ENCODE measurements at regions not wholly inside any gene's neighbourhood (a gene's known extent, or its start where the extent isn't known, plus 50 kb on each side); places are given as distances from the start of the nearest gene placed in this dataset.

DNA sequence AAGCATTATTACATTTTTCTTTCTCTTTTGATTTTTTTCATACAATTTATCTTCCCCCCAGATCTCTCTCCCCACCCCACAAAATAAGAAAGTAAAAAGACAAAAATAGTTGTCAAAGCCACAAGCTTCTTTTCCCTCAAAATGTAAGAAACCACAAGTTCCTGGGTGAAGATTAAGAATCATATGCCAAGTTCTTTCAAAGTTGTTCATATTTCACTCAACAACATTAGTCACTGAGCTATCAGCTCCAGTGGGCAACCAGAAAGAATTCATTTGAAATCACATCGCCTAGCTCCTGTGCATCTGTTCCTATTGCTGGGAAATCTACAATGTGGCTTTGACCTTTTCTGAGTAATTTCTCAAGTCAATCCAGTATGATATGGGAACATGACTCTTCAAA lies 681.6 kb upstream of the ARPP21 start:
- Mint-ChIP-seq H3K36me3 (no peaks in the 10 kb centered on the region), H3K27me3 (no peaks in the 10 kb centered on the region), H3K4me3 (no peak overlapping the region), H3K4me1 (no peaks in the 10 kb centered on the region), H3K9me3 (peaks cover 5% of the 10 kb centered on the region), H3K27ac (no peak overlapping the region)

GRCh38 chr3:34969513-34969912 lies 669.8 kb upstream of the ARPP21 start:
- no peak overlapping the region for H3K4me3 Mint-ChIP-seq
- peaks cover 4% of the 10 kb centered on the region for H3K9me3 Mint-ChIP-seq
- no peak overlapping the region for H3K27ac Mint-ChIP-seq
- H3K36me3 Mint-ChIP-seq, result no peaks in the 10 kb centered on the region
- no peaks in the 10 kb centered on the region for H3K27me3 Mint-ChIP-seq
- H3K4me1 Mint-ChIP-seq, result no peaks in the 10 kb centered on the region

- peaks cover 4% of the 10 kb centered on the region for H3K9me3 Mint-ChIP-seq
- H3K27me3 Mint-ChIP-seq, result no peaks in the 10 kb centered on the region
- no peak overlapping the region for H3K4me3 Mint-ChIP-seq
- H3K4me1 Mint-ChIP-seq, result no peaks in the 10 kb centered on the region
- no peaks in the 10 kb centered on the region for H3K36me3 Mint-ChIP-seq
- no peak overlapping the region for H3K27ac Mint-ChIP-seq
These were observed 666.8 kb upstream of the ARPP21 start for GRCh38 chr3:34972481-34972880.

DNA sequence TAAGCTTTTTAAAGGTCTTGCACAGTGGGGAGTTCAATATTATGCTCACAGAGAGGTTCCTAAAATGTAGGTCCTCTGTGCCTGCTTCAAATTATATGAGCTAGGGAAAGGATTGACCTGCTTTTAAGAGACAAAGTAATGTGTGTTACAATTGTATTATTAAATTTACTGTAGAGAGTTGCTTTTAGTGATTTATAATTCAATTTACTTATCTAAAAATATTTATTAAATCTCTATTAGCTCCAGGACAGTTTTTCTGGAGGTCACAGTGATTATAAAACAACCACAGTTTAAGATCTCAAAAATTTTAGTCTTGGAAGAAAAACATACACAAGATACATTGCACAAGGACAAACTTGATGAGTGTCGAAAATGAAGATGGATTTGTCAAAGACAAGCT lies 665.7 kb upstream of the ARPP21 start:
- H3K27me3 Mint-ChIP-seq, result no peaks in the 10 kb centered on the region
- H3K27ac Mint-ChIP-seq, result no peak overlapping the region
- no peaks in the 10 kb centered on the region for H3K36me3 Mint-ChIP-seq
- H3K4me3 Mint-ChIP-seq, result no peak overlapping the region
- peaks cover 8% of the 10 kb centered on the region for H3K9me3 Mint-ChIP-seq
- no peaks in the 10 kb centered on the region for H3K4me1 Mint-ChIP-seq

- H3K4me3 Mint-ChIP-seq, result no peak overlapping the region
These were observed 655.7 kb upstream of the ARPP21 start for GRCh38 chr3:34983631-34984030.

GRCh38 chr3:34988296-34988695 lies 651.0 kb upstream of the ARPP21 start:
- Mint-ChIP-seq H3K4me1 (no peaks in the 10 kb centered on the region), H3K27me3 (no peaks in the 10 kb centered on the region), H3K4me3 (no peak overlapping the region), H3K27ac (no peak overlapping the region), H3K36me3 (no peaks in the 10 kb centered on the region), H3K9me3 (peaks cover 4% of the 10 kb centered on the region)

More at GRCh38 chr3:34983631-34984030, 655.7 kb upstream of the ARPP21 start:
- H3K9me3 Mint-ChIP-seq, result peaks cover 6% of the 10 kb centered on the region
- H3K36me3 Mint-ChIP-seq, result no peaks in the 10 kb centered on the region
- no peaks in the 10 kb centered on the region for H3K4me1 Mint-ChIP-seq
- H3K27me3 Mint-ChIP-seq, result no peaks in the 10 kb centered on the region
- H3K27ac Mint-ChIP-seq, result no peak overlapping the region

DNA sequence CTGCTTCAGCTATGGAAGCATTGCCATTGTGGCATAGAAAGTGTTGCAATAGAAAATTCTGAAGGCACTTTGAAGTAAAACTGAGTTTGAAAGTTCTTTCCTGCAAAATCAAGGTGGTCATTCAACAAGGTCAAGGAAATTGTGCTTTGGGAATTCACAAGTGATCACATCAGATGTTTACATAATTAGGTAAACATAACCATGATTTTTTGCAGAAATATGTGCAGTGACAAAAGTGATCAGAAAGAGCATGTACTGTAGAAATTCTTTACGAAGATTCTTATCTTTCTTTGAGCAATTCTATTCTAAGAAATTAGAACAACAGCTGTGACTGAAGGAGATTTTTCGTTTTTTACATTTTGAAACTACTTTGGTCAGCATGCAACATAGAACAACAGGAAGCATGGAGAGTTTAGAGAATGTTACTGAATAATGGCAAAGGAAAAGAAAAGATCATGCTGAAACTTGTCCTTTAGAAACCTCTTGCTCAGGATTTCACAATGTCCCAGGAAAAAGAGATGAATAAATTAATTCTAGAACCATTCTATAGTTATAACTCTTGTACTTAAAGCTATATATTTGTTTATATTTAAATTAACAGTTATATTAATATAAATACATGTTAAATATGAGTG lies 643.4 kb upstream of the ARPP21 start:
- Mint-ChIP-seq H3K9me3 (no peaks in the 10 kb centered on the region), H3K4me1 (no peaks in the 10 kb centered on the region), H3K36me3 (no peaks in the 10 kb centered on the region), H3K27ac (no peak overlapping the region), H3K4me3 (no peak overlapping the region), H3K27me3 (no peaks in the 10 kb centered on the region)

DNA sequence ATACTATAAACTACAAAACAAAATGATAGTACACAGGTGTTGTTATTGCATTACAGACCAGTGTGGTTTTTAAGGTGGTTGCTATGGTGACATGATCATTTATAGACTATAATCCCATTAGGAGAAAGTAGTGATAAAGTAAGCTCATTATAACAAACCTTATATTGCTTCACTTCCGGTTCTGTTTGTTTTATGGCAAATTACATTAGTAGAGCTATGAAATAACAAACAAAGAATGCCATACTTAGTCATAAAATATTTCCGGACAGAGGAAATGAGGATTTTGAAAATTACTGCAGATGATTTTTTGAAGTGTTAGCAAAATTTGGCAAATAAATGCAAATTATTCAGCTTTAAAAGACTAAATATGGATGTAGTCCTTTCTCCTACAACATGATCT lies 640.4 kb upstream of the ARPP21 start:
- no peaks in the 10 kb centered on the region for H3K36me3 Mint-ChIP-seq

GRCh38 chr3:35012214-35012613 lies 627.1 kb upstream of the ARPP21 start:
- H3K4me1 Mint-ChIP-seq, result no peaks in the 10 kb centered on the region
- no peak overlapping the region for H3K27ac Mint-ChIP-seq
- H3K27me3 Mint-ChIP-seq, result no peaks in the 10 kb centered on the region
- H3K36me3 Mint-ChIP-seq, result no peaks in the 10 kb centered on the region
- H3K4me3 Mint-ChIP-seq, result no peak overlapping the region
- H3K9me3 Mint-ChIP-seq, result peaks cover 5% of the 10 kb centered on the region

More for the DNA sequence above, 640.4 kb upstream of the ARPP21 start:
- Mint-ChIP-seq H3K4me1 (no peaks in the 10 kb centered on the region), H3K4me3 (no peak overlapping the region), H3K9me3 (no peaks in the 10 kb centered on the region), H3K27me3 (no peaks in the 10 kb centered on the region), H3K27ac (no peak overlapping the region)

DNA sequence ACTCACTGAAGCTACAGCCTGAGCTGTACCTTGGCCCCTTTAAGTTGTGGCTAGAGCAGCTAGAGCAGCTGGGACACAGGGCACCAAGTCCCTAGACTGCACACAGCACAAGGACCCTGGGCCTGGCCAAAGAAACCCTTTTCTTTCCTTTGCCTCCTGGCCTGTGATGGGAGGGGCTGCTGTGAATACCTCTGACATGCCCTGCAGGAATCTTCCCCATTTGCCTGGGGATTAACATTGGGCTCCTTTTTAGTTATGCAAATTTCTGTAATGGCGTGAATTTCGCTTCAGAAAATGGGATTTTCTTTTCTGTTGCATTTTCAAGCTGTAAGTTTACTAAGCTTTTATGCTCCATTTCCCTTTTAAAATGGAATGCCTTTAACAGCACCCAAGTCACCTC lies 611.2 kb upstream of the ARPP21 start:
- Mint-ChIP-seq H3K36me3 (no peaks in the 10 kb centered on the region), H3K4me1 (no peaks in the 10 kb centered on the region), H3K9me3 (peaks cover 3% of the 10 kb centered on the region)

DNA sequence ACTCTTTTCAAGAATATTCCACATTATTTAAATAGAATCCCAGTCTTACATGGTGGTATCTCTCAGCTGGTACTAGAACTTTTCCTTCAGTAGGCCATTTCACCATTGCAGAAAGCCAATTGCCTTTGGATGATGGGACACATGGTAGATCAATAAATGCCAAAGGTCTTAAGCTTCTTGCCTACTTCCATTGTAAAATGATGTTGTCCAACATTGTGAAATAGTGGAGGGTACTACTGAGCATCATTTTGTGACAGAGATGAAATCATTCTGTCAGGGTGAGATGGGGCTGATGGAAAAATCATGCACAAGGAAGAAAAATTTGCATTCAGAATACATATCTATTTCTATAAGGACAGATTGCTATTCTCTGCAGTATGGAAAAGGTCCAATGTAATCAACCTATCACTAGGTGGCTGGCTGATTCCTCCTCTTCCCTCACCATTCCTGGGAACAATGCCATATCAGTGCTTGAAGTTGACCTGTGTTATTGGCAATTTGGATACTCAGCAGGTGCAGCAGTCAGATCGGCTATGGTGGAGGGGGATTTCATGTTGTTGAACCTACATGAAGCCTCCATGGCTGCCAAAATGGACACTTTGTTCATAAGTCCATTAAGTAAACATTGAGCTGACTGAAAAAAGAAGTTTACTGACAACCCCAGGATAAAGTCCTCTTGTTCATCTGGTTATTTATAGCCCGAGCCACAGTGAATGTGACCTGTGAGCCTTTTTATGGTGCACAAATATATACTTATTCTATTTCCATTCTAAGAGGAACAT lies 596.9 kb upstream of the ARPP21 start:
- H3K27me3 Mint-ChIP-seq, result no peaks in the 10 kb centered on the region
- H3K27ac Mint-ChIP-seq, result no peak overlapping the region
- no peak overlapping the region for H3K4me3 Mint-ChIP-seq
- H3K36me3 Mint-ChIP-seq, result no peaks in the 10 kb centered on the region
- no peaks in the 10 kb centered on the region for H3K9me3 Mint-ChIP-seq
- no peaks in the 10 kb centered on the region for H3K4me1 Mint-ChIP-seq

More for the DNA sequence above, 611.2 kb upstream of the ARPP21 start:
- H3K4me3 Mint-ChIP-seq, result no peak overlapping the region
- no peak overlapping the region for H3K27ac Mint-ChIP-seq
- H3K27me3 Mint-ChIP-seq, result no peaks in the 10 kb centered on the region

DNA sequence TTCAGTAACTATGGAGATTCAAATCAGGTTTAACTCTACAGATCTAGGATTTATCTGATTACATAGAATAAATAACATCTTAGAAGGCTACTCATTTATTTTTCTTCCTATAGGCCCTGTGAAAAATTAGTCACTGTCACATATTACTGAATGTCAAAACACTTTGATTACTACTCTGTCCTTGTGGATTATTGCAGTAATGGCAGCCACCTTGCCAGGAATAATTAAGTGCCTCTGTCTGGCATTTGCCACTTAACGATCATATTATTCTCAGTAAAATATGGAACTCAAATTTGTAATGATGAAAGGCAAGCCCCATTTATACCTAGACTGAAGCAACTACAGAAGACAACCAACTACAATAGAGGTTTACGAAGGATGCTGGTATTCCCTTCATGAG lies 596.3 kb upstream of the ARPP21 start:
- Mint-ChIP-seq H3K4me1 (no peaks in the 10 kb centered on the region), H3K9me3 (no peaks in the 10 kb centered on the region)

GRCh38 chr3:35044190-35044589 lies 595.1 kb upstream of the ARPP21 start:
- Mint-ChIP-seq H3K9me3 (no peaks in the 10 kb centered on the region), H3K27me3 (no peaks in the 10 kb centered on the region), H3K4me3 (no peak overlapping the region), H3K27ac (no peak overlapping the region), H3K36me3 (no peaks in the 10 kb centered on the region), H3K4me1 (no peaks in the 10 kb centered on the region)

More for the DNA sequence above, 596.3 kb upstream of the ARPP21 start:
- H3K36me3 Mint-ChIP-seq, result no peaks in the 10 kb centered on the region
- H3K27me3 Mint-ChIP-seq, result no peaks in the 10 kb centered on the region
- H3K27ac Mint-ChIP-seq, result no peak overlapping the region
- no peak overlapping the region for H3K4me3 Mint-ChIP-seq

GRCh38 chr3:35045118-35045517 lies 594.2 kb upstream of the ARPP21 start:
- Mint-ChIP-seq H3K4me3 (no peak overlapping the region), H3K4me1 (no peaks in the 10 kb centered on the region), H3K27ac (no peak overlapping the region), H3K36me3 (no peaks in the 10 kb centered on the region), H3K27me3 (no peaks in the 10 kb centered on the region), H3K9me3 (no peaks in the 10 kb centered on the region)

DNA sequence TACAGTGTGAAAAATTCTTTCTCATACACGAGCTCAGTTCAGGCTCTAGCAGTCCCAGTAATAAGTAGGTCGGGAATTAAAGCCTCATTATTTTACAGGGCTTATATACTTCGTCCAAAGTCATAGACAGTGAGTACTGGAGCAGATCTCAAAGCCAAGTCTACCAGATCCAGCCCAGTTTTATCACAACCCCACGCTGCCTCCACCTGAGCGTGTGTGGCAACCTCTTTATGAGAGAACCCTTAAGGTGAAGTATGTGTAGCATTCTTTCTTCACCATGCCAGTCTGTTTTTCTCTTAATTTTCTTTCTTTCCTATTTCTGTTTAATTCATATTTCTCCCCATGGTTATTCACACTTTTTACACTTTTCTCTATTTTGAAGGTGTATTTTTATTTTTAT lies 574.6 kb upstream of the ARPP21 start:
- H3K36me3 Mint-ChIP-seq, result no peaks in the 10 kb centered on the region
- H3K4me3 Mint-ChIP-seq, result no peak overlapping the region
- H3K27me3 Mint-ChIP-seq, result no peaks in the 10 kb centered on the region
- H3K9me3 Mint-ChIP-seq, result peaks cover 5% of the 10 kb centered on the region
- H3K27ac Mint-ChIP-seq, result no peak overlapping the region
- H3K4me1 Mint-ChIP-seq, result no peaks in the 10 kb centered on the region

GRCh38 chr3:35065891-35066290 lies 573.4 kb upstream of the ARPP21 start:
- no peak overlapping the region for H3K27ac Mint-ChIP-seq
- no peaks in the 10 kb centered on the region for H3K36me3 Mint-ChIP-seq
- H3K9me3 Mint-ChIP-seq, result peaks cover 5% of the 10 kb centered on the region
- H3K4me1 Mint-ChIP-seq, result no peaks in the 10 kb centered on the region
- H3K4me3 Mint-ChIP-seq, result no peak overlapping the region
- H3K27me3 Mint-ChIP-seq, result no peaks in the 10 kb centered on the region

All from activated naive CD4-positive, alpha-beta T cell treated with anti-CD3 and anti-CD28 coated beads, Interleukin-2, amount 50 U/mL, for 24 hours (primary cell).